GM23248 (cell line): ENCODE measurements at regions not wholly inside any gene's neighbourhood (a gene's known extent, or its start where the extent isn't known, plus 50 kb on each side); places are given as distances from the start of the nearest gene placed in this dataset.
A peak's percentile ranks its signal among the peaks of the same experiment; 100 is the strongest.

Experiments
- DNase-seq: peaks from one replicate; pipeline ENCODE4 v3.0.0-alpha.2; 2015
- H2AFZ ChIP-seq: fragments of 200-600 bp; sonication (generic); 2 replicates; pipeline ENCODE4 v1.6.1; 2016; ENCODE audit warnings: antibody characterized with exemption
- H3F3A ChIP-seq: fragments of 200-600 bp; sonication (generic); 2 replicates; pipeline ENCODE4 v1.6.1; 2016; ENCODE audit warnings: mild to moderate bottlenecking, antibody characterized with exemption, mixed run types; ENCODE audit not compliant: insufficient read depth
- H3K27ac ChIP-seq: fragments of 200-600 bp; sonication (generic); 2 replicates; pipeline ENCODE4 v1.5.1; 2016; ENCODE audit warnings: mild to moderate bottlenecking
- H3K27me3 ChIP-seq: fragments of 200-600 bp; sonication (generic); replicated peaks from 2 replicates; pipeline ENCODE4 v1.6.1; 2016; ENCODE audit warnings: mild to moderate bottlenecking; ENCODE audit not compliant: insufficient read depth
- H3K36me3 ChIP-seq: fragments of 200-600 bp; sonication (generic); 2 replicates; pipeline ENCODE4 v1.6.1; 2016; ENCODE audit warnings: low read depth, mild to moderate bottlenecking
- H3K4me1 ChIP-seq: fragments of 200-600 bp; sonication (generic); 2 replicates; pipeline ENCODE4 v1.6.1; 2016; ENCODE audit warnings: mild to moderate bottlenecking; ENCODE audit not compliant: insufficient read depth
- H3K4me2 ChIP-seq: fragments of 200-600 bp; sonication (generic); one replicate; pipeline ENCODE4 v1.6.1; 2016; ENCODE audit warnings: mild to moderate bottlenecking; ENCODE audit not compliant: unreplicated experiment
- H3K4me3 ChIP-seq: fragments of 200-600 bp; sonication (generic); 2 replicates; pipeline ENCODE4 v1.5.1; 2016; ENCODE audit warnings: mild to moderate bottlenecking
- H3K79me2 ChIP-seq: fragments of 200-600 bp; sonication (generic); 2 replicates; pipeline ENCODE4 v1.6.1; 2016; ENCODE audit warnings: mild to moderate bottlenecking; ENCODE audit not compliant: insufficient read depth
- H3K9ac ChIP-seq: fragments of 200-600 bp; sonication (generic); 2 replicates; pipeline ENCODE4 v1.6.1; 2016; ENCODE audit warnings: mild to moderate bottlenecking
- H3K9me2 ChIP-seq: fragments of 200-600 bp; sonication (generic); 2 replicates; pipeline ENCODE4 v1.6.1; 2016; ENCODE audit warnings: mixed run types, mild to moderate bottlenecking, moderate library complexity; ENCODE audit not compliant: insufficient read depth
- H3K9me3 ChIP-seq: fragments of 200-600 bp; sonication (generic); one replicate; pipeline ENCODE4 v1.6.1; 2017; ENCODE audit warnings: low read depth
- H4K20me1 ChIP-seq: fragments of 200-600 bp; sonication (generic); 2 replicates; pipeline ENCODE4 v1.6.0; 2016; ENCODE audit not compliant: insufficient read depth
- EZH2 ChIP-seq: fragments of 200-600 bp; sonication (generic); IDR thresholded peaks from 2 replicates; pipeline ENCODE4 v1.6.1; 2018; ENCODE audit warnings: antibody characterized with exemption, mild to moderate bottlenecking; ENCODE audit not compliant: insufficient read depth, poor library complexity, severe bottlenecking
- EZH2phosphoT487 ChIP-seq: fragments of 200-600 bp; sonication (generic); IDR thresholded peaks from 2 replicates; pipeline ENCODE4 v1.6.1; 2018; ENCODE audit warnings: antibody characterized with exemption, moderate library complexity, mild to moderate bottlenecking, low read depth; ENCODE audit not compliant: insufficient read depth
- WGBS, 2 experiments: methylation state at CpG; one replicate each; pipeline ENCODE4 v1.1.6; 2015 to 2017; ENCODE audit warnings: low lambda C conversion rate in 2 of 2, low coverage in 1 of 2; ENCODE audit errors: missing lambda C conversion rate in 2 of 2; 5-methylcytosine and 5-hydroxymethylcytosine counted together
- in situ Hi-C: fragments of 300-500 bp; cut with MboI; formaldehyde crosslinking; loops from 2 replicates; pipeline ENCODE4 v1.15.0; 2020

GRCh38 chr1:229066591-229066990, 204.3 kb upstream of the RAB4A start:
- H3K4me3 ChIP-seq = no peak overlapping the region
- no peaks in the 10 kb centered on the region for H4K20me1 ChIP-seq
- no peaks in the 10 kb centered on the region for H3K9me3 ChIP-seq
- no peak overlapping the region for H3K4me2 ChIP-seq
- H3K27me3 ChIP-seq = no peaks in the 10 kb centered on the region; the same call in 1 of the 2 replicates
- H2AFZ ChIP-seq = no peak overlapping the region
- no peaks in the 10 kb centered on the region for H3K36me3 ChIP-seq
- no peaks in the 10 kb centered on the region for H3K4me1 ChIP-seq
- no peaks in the 10 kb centered on the region for H3F3A ChIP-seq
- no peak for DNase-seq
- H3K9me2 ChIP-seq = no peaks in the 10 kb centered on the region
- no peak overlapping the region for H3K9ac ChIP-seq
- in situ Hi-C loops = no loop called here
- no peak for TF ChIP-seq EZH2phosphoT487
- no peak for TF ChIP-seq EZH2
- 39 to 42% methylated on average over 3 of the region's 3 CpGs for WGBS, 2 experiments
- no peaks in the 10 kb centered on the region for H3K79me2 ChIP-seq
- no peak overlapping the region for H3K27ac ChIP-seq

GRCh38 chr1:229067546-229067945, 203.4 kb upstream of the RAB4A start:
- Histone ChIP-seq H4K20me1 (no peaks in the 10 kb centered on the region), H3K27me3 (no peaks in the 10 kb centered on the region; the same call in 1 of the 2 replicates), H3K36me3 (no peaks in the 10 kb centered on the region), H3F3A (no peaks in the 10 kb centered on the region), H2AFZ (no peak overlapping the region), H3K79me2 (no peaks in the 10 kb centered on the region), H3K4me2 (no peak overlapping the region), H3K9ac (no peak overlapping the region), H3K9me3 (no peaks in the 10 kb centered on the region), H3K4me1 (no peaks in the 10 kb centered on the region), H3K27ac (no peak overlapping the region), H3K4me3 (no peak overlapping the region), H3K9me2 (no peaks in the 10 kb centered on the region)
- 84 to 89% methylated on average over 5 of the region's 5 CpGs for WGBS, 2 experiments
- TF ChIP-seq EZH2 (no peak), EZH2phosphoT487 (no peak)
- no peak for DNase-seq
- in situ Hi-C loops = no loop called here

- no peak overlapping the region for H3K4me2 ChIP-seq
- H2AFZ ChIP-seq = no peak overlapping the region
- no peaks in the 10 kb centered on the region for H3K4me1 ChIP-seq
- no peak overlapping the region for H3K9ac ChIP-seq
- no peaks in the 10 kb centered on the region for H3K9me3 ChIP-seq
- no peaks in the 10 kb centered on the region; the same call in 1 of the 2 replicates for H3K27me3 ChIP-seq
- no peaks in the 10 kb centered on the region for H4K20me1 ChIP-seq
- DNase-seq = no peak
- TF ChIP-seq EZH2phosphoT487 (no peak), EZH2 (no peak)
- H3K4me3 ChIP-seq = no peak overlapping the region
- no peaks in the 10 kb centered on the region for H3K79me2 ChIP-seq
- WGBS, 2 experiments = 33 to 35% methylated on average over 7 of the region's 7 CpGs
- no peaks in the 10 kb centered on the region for H3F3A ChIP-seq
- in situ Hi-C loops = no loop called here
- no peak overlapping the region for H3K27ac ChIP-seq
- H3K36me3 ChIP-seq = no peaks in the 10 kb centered on the region
- no peaks in the 10 kb centered on the region for H3K9me2 ChIP-seq
Observed at GRCh38 chr1:229068270-229068987, 202.5 kb upstream of the RAB4A start.

- in situ Hi-C loops = no loop called here
- no peaks in the 10 kb centered on the region for H3K9me2 ChIP-seq
Observed at GRCh38 chr1:229069176-229069575, 201.7 kb upstream of the RAB4A start.

GRCh38 chr1:229070168-229070567, 200.7 kb upstream of the RAB4A start:
- Histone ChIP-seq H3K4me1 (no peaks in the 10 kb centered on the region), H3K9me2 (no peaks in the 10 kb centered on the region), H3K36me3 (no peaks in the 10 kb centered on the region), H3K79me2 (no peaks in the 10 kb centered on the region), H3K27ac (no peak overlapping the region), H4K20me1 (no peaks in the 10 kb centered on the region), H3K4me2 (no peak overlapping the region), H3K4me3 (no peak overlapping the region), H3K9ac (no peak overlapping the region), H3F3A (no peaks in the 10 kb centered on the region), H3K27me3 (no peaks in the 10 kb centered on the region; the same call in 1 of the 2 replicates), H3K9me3 (no peaks in the 10 kb centered on the region), H2AFZ (no peak overlapping the region)
- in situ Hi-C loops = no loop called here
- no peak for TF ChIP-seq EZH2
- TF ChIP-seq EZH2phosphoT487 = no peak
- 17 to 23% methylated on average over 5 of the region's 5 CpGs for WGBS, 2 experiments
- DNase-seq = peak; percentile 87

More at GRCh38 chr1:229069176-229069575, 201.7 kb upstream of the RAB4A start:
- no peaks in the 10 kb centered on the region; the same call in 1 of the 2 replicates for H3K27me3 ChIP-seq
- no peaks in the 10 kb centered on the region for H3K79me2 ChIP-seq
- H3F3A ChIP-seq = no peaks in the 10 kb centered on the region
- H3K4me2 ChIP-seq = no peak overlapping the region
- H3K9me3 ChIP-seq = no peaks in the 10 kb centered on the region
- H4K20me1 ChIP-seq = no peaks in the 10 kb centered on the region
- H3K4me1 ChIP-seq = no peaks in the 10 kb centered on the region
- no peak for DNase-seq
- no peak overlapping the region for H3K4me3 ChIP-seq
- TF ChIP-seq EZH2phosphoT487 = no peak
- no peak for TF ChIP-seq EZH2
- H3K36me3 ChIP-seq = no peaks in the 10 kb centered on the region
- H2AFZ ChIP-seq = no peak overlapping the region
- H3K9ac ChIP-seq = no peak overlapping the region
- no peak overlapping the region for H3K27ac ChIP-seq
